ENCODE measurements at regions not wholly inside any gene's neighbourhood (a gene's known extent, or its start where the extent isn't known, plus 50 kb on each side); places are given as distances from the start of the nearest gene placed in this dataset.

DNA sequence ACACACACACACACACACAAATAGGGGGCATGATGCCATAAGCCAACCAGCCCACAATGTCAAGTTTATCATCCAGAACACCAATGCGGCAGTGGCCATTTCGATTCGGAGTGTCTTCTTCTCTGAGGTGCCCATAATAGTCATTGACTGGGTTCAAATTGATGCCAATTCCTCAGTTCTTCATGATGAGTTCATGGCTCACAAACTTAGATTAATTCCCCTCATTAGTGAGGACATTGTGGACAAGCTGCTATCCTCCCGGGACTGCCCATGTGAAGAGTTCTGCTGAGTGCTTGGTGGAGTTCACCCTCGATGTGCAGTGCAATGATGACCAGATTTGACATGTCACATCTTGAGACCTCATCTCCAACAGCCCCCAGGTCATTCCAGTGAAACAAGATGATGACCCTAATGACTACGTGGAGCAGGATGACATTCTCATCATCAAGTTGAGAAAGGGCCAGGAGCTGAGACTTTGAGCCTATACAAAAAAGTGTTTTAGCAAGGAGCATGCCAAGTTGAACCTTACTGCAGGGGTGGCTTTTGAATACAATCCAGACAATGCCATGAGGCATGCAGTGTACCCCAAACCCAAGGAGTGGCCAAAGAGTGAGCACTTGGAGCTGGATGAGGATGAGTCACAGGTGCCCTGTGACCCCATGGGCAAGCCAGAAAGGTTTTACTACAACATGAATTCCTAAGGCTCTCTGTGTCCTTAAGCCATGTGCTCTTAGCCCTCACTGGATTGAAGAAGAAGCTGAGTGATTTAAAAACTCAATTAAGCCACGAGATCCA is 211.6 kb upstream of the SAMSN1 start:
- intact Hi-C loops (cut with micrococcal nuclease), result no loop called here

DNA sequence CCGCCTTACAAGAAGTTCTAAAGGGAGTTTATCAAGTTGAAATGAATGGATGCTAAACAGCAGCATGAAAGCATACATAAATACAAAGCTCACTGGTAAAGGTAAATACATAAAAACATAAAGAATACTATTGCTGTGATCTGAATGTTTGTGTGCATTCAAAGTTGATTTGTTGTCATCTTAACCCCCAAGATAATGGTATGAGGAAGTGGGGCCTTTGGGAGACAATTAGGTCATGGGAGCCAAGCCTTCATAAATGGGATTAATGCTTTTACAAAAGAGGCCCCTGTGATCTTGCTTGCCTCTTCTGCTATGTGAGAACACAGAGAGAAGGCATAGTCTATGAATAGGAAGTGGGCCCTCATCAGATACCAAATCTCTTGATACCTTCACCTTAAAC is 209.0 kb upstream of the SAMSN1 start:
- intact Hi-C loops (cut with micrococcal nuclease), result no loop called here

DNA sequence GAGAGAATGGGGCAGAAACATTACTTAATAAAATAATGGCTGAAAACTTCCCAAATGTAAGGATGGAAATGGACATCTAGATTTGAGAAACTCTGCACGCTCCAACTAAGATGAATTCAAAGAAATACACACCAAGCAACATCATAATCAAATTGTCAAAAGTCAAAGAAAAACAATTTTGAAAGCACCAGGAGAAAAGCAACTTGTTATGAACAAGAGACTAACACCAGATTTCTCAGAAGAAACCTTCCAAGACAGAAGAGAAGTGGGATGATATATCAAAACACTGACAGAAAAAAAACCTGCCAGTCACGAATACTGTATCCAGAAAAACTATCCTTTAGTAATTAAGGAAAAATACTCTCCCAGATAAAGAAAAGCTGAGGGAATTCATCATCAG is 208.6 kb upstream of the SAMSN1 start:
- intact Hi-C loops (cut with micrococcal nuclease), result no loop called here

DNA sequence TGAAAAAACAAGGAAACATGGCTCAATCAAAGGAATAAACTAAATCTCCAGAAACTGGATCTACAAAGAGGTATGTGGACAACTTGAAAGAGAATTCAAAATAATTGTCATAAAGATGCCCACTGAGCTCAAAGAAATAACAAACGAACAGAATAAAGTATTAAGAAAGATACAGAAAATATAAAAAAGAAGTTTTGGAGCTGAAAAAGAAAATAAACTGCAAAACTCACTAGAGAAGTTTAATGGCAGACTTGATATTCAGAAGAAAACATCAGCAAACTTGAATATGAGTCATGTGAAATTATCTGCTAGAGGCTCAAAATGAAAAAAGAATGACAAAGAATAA is 208.1 kb upstream of the SAMSN1 start:
- intact Hi-C loops (cut with micrococcal nuclease), result no loop called here

DNA sequence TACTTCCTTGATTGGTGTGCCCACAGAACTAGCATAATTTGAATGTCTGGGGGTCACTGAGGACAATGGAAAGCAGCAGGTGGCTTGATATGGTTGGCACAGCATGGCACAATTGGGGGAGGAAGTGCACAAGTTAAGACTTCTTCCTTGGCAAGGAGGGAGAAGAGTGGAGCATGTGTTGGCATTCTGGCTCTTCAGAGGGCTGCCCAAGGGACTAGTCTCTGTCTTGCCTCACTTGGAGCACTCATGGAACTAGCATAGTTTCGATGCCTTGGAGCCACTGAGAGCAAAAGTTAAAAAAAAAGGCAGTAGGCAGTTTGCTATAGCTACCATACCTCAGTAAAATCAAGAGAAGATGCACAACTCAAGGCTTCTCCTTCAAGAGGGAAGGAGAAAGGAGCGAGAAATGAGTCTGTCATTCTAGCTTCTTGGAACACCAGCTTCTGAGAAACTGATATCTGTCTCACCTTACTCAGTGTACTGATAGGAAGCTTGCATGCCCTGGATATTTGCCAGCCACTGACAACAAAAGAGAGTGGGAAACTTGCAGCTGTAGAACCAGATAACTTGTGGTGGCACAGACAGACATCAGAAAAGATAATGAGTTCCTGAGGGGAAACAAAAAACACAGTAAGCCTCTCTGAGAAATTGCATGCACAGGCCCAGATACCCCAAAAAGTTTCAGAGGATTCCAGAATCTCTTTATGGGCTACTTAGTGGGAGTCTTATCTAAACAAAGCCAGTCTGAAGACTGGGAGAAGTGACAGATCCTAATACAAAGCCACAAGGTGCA is 207.5 kb upstream of the SAMSN1 start:
- intact Hi-C loops (cut with micrococcal nuclease), result no loop called here

DNA sequence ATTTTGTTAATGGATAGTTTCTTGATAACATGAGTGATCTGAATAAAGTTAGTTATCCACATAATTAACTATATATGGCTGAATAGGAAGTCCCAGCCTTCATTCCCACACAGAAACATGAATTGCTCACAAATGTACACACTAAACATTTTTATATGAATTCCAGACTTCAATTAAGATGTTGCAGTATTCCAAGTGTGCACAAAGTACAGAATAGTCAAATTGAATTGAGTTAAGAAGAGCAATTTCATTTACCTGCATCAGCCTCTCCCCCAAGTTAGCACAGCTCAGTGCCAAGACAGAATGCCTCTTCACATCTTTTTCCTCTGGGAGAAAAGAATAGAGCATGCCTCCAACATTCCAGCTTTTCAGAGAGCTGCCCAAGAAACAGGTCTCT is 207.0 kb upstream of the SAMSN1 start:
- intact Hi-C loops (cut with micrococcal nuclease), result no loop called here

DNA sequence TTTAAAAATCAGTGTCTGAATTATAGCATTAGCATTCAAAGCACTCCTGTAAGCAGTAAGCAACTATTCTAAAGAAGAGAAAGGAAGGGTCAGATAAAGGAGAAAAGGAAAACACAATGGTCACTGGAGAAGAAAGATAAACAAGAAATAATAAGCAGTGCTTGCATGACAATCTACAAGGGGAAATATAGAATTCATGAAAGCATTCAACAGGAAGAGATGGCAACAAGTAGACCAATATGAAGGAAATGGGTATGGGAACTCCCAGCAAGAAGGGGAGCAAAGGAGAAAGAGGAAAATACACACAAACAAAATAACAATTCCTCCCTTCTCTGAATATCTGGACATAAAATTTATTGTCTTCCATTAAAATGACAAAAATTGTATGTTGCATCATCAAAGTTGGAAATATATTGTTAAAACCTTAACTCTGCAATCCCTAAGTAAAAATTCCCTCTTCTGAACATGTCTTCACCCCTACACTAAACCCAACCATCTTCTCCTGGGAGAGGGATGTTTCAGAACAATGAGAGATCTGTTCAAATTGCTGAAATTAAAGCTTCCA is 206.3 kb upstream of the SAMSN1 start:
- intact Hi-C loops (cut with micrococcal nuclease), result no loop called here

DNA sequence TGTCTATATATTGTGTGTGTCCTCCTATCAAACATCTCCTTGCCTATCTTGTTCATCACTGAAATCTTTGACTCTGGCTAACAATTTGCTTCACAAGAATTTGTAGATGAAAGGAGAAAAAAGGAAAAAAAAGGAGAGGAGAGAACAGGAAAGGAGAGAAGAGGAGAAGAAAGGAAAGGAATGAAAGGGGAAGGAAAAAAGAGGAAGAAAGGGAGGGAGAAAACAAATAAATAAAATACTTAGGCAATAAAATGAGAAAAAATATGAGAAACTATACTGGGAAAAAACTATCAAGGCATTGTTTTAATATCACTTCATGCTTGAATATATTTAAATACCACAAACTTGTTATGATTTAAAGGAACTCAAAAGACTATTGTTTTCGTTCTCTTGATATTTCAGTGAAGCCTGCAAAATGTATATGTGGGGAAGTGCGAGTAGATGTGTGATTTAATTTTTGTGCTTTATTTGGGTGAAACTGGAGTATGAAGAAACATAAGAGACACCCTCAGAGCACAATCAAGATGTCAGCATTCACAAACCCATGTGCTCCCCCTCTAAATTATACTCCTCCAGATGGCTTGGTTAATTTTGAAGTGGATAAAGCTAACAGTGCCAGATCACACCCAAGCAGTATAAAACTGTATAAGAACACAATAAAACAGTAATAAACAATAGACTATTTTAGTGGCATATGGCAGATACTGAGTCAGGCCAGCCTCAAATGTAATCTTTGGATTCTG is 205.7 kb upstream of the SAMSN1 start:
- intact Hi-C loops (cut with micrococcal nuclease), result no loop called here

DNA sequence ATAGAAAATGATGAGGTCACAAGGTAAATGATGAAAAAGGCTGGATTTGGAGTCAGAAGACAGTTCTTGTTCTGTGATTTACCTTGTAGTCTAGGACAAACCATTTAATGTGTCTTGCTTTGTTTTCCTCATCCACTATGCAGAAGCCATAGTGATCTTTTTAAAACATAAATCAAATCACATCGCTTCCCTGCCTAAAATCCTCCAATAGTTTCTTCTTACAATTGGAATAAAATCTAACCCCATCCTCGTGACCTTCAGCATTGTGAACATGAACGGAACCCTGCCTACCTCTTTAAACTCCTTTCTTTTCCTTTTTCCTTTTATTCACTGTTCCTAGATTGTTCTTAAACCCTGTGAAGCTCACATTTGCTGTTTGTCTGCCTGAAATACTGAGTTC is 204.9 kb upstream of the SAMSN1 start:
- intact Hi-C loops (cut with micrococcal nuclease), result no loop called here

DNA sequence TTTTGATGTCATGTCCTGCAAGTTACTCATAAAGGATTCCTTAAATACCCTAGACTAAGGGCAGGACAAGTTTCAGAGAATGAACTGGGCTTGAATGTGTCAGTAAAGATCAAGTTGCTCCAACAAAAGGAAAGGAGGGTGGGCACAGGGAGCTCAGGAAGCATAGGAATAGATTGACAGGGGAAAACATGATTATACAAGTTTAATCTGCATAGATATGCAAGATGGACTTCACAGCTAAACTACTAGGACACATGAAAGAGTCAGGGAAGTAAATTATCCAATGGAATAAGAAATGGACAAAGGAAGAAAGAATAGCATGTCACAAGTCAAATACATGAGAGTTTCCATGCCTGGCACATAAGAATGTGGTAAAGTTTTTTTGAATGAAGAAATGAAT is 203.9 kb upstream of the SAMSN1 start:
- intact Hi-C loops (cut with micrococcal nuclease), result no loop called here

DNA sequence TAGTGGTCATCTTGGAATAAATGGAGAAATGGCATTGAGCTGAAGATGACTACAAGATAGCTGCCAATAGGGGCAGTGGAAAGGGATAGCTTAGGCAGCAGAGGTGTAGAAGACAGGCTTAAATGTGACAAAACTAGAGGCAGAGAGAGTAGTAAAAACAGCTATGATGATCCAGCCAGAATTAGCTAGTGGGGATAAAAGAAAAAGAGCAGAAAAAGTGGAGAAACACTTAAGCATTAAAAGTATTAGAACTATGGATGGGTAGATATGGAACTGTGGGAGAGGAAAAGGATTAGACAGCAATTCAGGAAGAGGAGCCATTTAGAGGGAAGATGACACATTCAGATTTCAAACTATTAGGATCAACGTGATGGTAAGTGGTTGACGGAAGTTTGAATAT is 202.5 kb upstream of the SAMSN1 start:
- intact Hi-C loops (cut with micrococcal nuclease), result no loop called here

DNA sequence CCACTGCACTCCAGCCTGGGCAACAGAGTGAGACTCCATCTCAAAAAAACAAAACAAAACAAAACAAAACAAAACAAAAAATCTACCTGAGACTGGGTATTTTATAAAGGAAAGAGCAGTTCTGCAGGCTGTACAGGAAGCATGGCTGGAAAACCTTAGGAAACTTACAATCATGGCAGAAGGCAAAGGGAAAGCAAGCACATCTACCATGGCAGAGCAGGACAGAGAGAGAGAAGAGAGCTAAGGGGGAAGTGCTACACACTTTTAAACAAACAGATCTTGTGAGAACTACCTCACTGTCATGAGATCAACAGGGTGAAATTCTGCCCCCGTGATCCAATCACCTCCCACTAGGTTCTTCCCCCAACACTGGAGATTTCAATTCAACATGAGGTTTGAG is 198.3 kb upstream of the SAMSN1 start:
- intact Hi-C loops (cut with micrococcal nuclease), result no loop called here

DNA sequence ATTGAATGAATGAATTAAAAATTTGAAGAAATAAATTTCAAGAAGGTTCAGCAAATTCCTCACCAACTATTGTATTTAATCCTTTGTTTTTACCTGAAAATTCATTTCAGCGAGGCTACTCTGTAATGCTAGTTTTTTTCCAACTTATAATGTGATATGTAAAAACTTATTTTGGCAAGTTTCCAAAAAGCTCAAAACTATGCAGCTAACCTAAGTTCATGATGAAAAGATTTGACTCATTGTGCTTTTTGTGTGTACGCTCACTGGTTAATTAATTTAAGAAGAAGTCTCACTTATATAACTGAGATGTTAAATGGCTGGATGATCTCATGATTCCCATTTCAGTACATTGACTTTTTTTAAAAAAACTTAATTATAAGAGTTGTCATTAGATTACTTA is 196.0 kb upstream of the SAMSN1 start:
- intact Hi-C loops (cut with micrococcal nuclease), result no loop called here

DNA sequence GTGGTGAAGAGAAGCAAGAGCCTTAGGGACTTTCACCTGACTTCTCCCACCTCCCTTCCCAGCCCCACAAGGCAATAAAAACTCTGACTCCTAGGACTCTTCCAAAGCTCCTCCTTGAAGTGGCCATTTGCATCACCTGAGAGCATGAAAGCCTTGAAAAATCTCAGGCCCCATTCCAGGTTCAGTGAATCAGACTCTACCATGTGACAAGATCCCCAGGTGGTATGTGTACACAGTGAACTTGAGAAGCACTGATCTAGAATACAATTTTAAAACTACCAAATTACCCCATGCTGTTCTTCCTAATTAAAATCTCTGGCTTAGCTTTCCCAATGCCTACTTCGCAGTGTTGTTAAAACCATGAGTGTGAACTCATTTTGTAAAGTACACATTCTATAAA is 195.1 kb upstream of the SAMSN1 start:
- intact Hi-C loops (cut with micrococcal nuclease), result no loop called here

DNA sequence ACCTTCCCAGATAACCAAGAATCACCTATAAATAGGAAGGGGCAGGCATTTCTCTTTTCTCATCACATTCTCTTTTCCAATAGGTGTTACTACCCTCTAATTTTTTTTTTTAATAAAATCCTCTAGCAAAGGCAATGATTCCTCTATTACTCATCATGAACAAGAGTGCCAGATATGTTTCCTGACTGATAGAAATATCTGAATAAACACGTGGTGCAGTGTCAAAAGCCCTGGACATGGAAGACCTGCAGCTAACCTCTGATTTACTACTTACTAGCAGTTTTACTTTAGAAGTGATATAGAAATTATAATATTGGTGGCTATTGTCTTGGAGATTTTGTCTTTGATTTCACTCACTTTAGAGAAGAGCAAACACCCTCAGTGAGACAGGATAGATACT is 194.6 kb upstream of the SAMSN1 start:
- intact Hi-C loops (cut with micrococcal nuclease), result no loop called here

DNA sequence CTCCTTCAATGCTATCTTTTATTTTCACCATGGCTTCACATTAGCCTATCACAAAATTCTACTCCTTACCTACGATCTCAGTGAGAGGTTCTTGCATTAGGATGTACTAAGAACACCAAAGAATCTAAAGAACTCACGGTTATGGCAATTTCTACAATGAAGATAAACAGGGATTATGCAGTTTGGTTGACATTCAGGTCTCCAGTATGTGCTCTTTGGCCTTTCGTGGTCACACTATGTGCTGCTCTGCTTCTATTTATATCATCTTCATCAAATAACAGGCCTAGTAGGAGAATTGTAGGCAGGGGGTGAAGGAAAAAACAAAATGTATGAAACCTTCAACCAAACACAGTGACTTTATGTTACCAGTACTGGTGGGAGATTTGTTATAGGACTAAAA is 194.0 kb upstream of the SAMSN1 start:
- intact Hi-C loops (cut with micrococcal nuclease), result no loop called here

DNA sequence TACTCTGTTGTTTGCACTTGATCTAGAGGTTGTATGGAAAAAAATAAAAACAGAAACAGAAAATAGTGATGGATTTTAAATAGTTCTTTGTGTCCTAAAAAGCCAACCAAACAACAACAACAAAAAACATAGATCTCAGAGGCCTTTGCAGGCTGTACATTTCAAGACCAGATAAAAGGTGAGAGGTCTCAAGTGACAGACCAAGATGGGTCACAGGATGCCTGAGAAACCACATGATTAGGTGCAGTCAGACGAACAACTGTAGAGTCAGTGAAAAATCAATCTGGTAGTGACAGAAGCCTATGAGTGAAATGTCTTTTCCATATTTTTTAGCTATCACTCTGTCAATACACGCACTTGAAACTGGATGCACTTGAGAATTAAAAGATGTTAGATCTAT is 193.5 kb upstream of the SAMSN1 start:
- intact Hi-C loops (cut with micrococcal nuclease), result loop anchor here (2.0 to 10.0 kb wide), 2 partner anchors 149 to 325 kb away; partner anchors contain the start of gene NRIP1

DNA sequence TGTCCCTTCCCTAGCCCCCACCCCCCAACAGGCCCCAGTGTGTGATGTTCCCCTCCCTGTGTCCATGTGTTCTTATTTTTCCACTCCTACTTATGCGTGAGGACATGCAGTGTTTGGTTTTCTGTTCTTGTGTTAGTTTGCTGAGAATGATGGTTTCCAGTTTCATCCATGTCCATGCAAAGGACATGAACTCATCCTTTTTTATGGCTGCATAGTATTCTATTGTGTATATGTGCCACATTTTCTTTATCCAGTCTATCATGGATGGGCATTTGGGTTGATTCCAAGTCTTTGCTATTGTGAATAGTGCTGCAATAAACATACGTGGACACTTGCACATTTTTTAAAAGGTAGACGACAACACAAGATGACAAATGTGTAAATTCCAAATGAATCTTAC is 192.5 kb upstream of the SAMSN1 start:
- intact Hi-C loops (cut with micrococcal nuclease), result loop anchor here (1.0 to 10.0 kb wide), 10 partner anchors 25 to 355 kb away; partner anchors contain the start of genes HSPA13, NRIP1 and SAMSN1

DNA sequence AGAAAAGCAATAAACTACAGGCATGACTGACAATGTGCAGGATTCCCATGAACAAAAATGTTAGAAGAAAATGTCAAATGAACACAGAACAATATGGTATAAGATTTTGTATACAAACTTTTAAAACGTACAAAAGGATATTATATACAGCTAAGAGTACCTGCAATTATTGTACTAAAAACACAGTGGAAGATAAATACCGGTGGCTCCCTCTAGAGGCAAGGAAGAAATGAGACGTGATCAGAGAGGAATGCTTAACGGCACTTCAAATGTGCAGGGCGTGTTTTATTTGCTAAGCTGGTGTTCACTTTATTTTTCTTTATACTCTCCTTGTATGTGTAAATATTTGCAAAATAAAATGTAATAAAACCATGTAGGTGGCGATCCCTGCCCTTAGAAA is 191.8 kb upstream of the SAMSN1 start:
- intact Hi-C loops (cut with micrococcal nuclease), result loop anchor here (1.0 to 10.0 kb wide), 11 partner anchors 25 to 355 kb away; partner anchors contain the start of genes HSPA13, NRIP1 and SAMSN1

DNA sequence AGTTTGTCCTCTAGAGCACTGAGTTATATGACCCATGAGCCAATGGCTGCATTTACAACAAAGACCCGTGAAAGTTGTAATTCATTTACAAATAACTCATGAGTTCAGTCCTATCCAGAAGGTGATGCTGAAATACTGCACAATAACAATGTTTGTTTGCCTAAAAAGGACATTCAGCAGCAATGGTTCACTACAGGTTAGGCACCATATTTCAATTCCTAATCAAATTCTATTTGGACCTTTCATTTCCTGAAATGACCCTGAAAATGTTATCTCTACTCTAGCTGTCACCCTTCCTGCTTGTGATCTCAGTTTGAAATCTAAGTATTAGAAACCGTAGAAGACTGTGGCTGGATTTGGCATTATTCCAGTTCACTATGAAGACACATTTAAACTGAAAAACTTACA is 191.2 kb upstream of the SAMSN1 start:
- intact Hi-C loops (cut with micrococcal nuclease), result loop anchor here (2.0 to 10.0 kb wide), 2 partner anchors 60 to 328 kb away; partner anchors contain the start of gene NRIP1

DNA sequence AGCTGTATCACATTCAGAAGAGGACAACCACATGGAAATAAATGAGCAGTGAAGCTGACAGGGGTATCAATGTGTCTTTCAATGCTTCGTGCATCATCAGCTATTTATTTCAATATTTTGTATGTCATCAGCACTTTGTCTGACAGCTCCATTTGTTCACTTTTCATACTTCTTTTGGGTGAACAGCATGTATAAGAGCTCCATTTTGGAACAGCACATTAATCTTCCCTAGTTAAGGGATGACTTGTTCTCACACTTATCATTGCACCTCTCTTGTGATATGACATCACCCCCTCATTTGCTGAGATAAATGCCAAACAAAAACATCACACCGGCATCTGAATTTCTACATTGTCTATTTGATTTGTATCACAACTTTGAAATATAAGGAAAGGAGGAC is 190.6 kb upstream of the SAMSN1 start:
- intact Hi-C loops (cut with micrococcal nuclease), result loop anchor here (1.0 to 10.0 kb wide), 4 partner anchors 60 to 328 kb away; partner anchors contain the start of gene NRIP1

All from T-helper 1 cell treated with Interleukin-12 subunit alpha and Interleukin-12 subunit beta and Interleukin-4 antibody, amounts not matched to agents 30 ng/mL and 1 ng/mL, for 36 hours (primary cell).